ENCODE measurements at regions not wholly inside any gene's neighbourhood (a gene's known extent, or its start where the extent isn't known, plus 50 kb on each side); places are given as distances from the start of the nearest gene placed in this dataset.

- Histone ChIP-seq H3K9me1 (ENCODE audit: control insufficient read depth, extremely low read depth, insufficient read depth, low read length) (no peaks in the 10 kb centered on the region), H3K36me3 (ENCODE audit: control insufficient read depth in 2 of 2, extremely low read depth in 1 of 2, insufficient read depth in 2 of 2, low read length in 2 of 2) (no peaks in the 10 kb centered on the region), H3K9ac (ENCODE audit: control insufficient read depth, extremely low read depth, insufficient read depth, low read length) (no peak overlapping the region), H3K4me3 (ENCODE audit: control insufficient read depth in 2 of 3, extremely low read depth in 1 of 3, insufficient read depth in 2 of 3, low read depth in 1 of 3, low read length in 3 of 3) (no peak overlapping the region), H3K27me3 (ENCODE audit: control insufficient read depth, extremely low read depth, insufficient read depth, low read length) (no peaks in the 10 kb centered on the region), H3K27ac (ENCODE audit: control insufficient read depth, insufficient read depth, low read length) (no peak overlapping the region), H3K4me2 (ENCODE audit: control insufficient read depth, extremely low read depth, insufficient read depth, low read depth, low read length) (no peak overlapping the region), H2AFZ (ENCODE audit: control insufficient read depth, low read length) (no peak overlapping the region), H4K20me1 (ENCODE audit: control insufficient read depth, extremely low read depth, insufficient read depth, low read length) (no peaks in the 10 kb centered on the region), H3K4me1 (ENCODE audit: control insufficient read depth, extremely low read depth, insufficient read depth, low read length) (no peaks in the 10 kb centered on the region), H3K79me2 (ENCODE audit: control insufficient read depth, insufficient read depth, low read length) (no peaks in the 10 kb centered on the region), H3K9me3 (ENCODE audit: control insufficient read depth, low read depth, low read length) (no peaks in the 10 kb centered on the region)
- DNase-seq (ENCODE audit: low read depth, low spot score) (no peak), FAIRE-seq (no peak)
- no peak for TF ChIP-seq EZH2 (IDR thresholded peaks at IDR 0.05; ENCODE audit: low read length)
- no peak for TF ChIP-seq CTCF (optimal IDR thresholded peaks at IDR 0.05 in 1 of 3, IDR thresholded peaks at IDR 0.05 in 1 of 3, conservative IDR thresholded peaks at IDR 0.05 in 1 of 3; ENCODE audit: extremely low read depth in 1 of 3, insufficient read depth in 2 of 3, low read length in 3 of 3)
- dilution Hi-C loops (cut with MboI; ENCODE audit: extremely low pct_ligation_motif_present, low sequenced_read_pairs) = no loop called here
These were observed 331.5 kb downstream of the ZNF608 start for GRCh38 chr5:124414973-124415372.

DNA sequence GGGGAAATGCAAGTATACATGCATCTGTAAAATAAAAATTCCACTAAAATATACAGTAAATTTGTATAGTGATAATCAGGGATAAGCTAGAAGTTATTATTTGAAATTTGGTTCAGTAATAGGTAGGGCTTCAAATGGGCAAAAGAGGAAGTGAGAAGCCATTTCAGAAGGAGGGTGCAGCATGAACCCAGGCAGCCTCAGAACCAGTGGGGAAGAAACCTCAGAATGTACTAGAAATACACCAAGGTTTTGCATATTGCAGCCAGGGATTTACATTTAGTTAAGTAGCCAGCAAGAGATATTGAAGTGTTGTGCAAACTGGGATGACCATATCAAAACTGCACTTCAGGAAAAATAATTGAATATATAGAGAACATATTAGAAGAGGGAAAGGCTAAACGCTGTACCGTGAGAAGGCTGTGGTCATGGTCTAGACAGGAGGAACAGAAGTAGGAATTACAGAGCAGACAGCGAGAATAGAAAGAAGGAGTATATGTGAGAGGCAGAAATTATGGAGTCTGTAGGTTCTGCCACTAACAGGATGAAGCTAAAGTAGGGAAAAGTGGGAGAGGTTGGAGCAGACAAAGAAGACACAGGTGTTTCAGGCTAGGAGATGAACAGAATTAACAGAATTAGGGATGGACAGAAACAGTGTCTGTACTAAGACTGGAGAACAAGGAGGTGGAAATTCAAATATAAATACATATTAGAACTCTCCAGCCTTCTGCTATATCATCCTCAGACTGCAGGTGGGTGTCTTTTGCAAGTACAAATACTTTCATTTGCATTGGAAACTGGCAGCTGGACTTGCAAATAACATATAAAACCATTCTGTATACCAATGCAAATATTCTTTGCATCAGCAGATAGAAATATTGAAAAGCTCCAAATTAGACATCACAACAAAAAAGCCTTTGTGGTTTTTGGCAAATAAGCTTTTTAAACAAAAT, 335.6 kb downstream of the ZNF608 start:
- TF ChIP-seq EZH2 (IDR thresholded peaks at IDR 0.05; ENCODE audit: low read length) (no peak), CTCF (optimal IDR thresholded peaks at IDR 0.05 in 1 of 3, IDR thresholded peaks at IDR 0.05 in 1 of 3, conservative IDR thresholded peaks at IDR 0.05 in 1 of 3; ENCODE audit: extremely low read depth in 1 of 3, insufficient read depth in 2 of 3, low read length in 3 of 3) (no peak)
- H3K9me3 ChIP-seq (ENCODE audit: control insufficient read depth, low read depth, low read length) = no peaks in the 10 kb centered on the region
- H3K4me2 ChIP-seq (ENCODE audit: control insufficient read depth, extremely low read depth, insufficient read depth, low read depth, low read length) = no peak overlapping the region
- no peaks in the 10 kb centered on the region for H3K79me2 ChIP-seq (ENCODE audit: control insufficient read depth, insufficient read depth, low read length)
- H2AFZ ChIP-seq (ENCODE audit: control insufficient read depth, low read length) = no peak overlapping the region
- H3K4me3 ChIP-seq (ENCODE audit: control insufficient read depth in 2 of 3, extremely low read depth in 1 of 3, insufficient read depth in 2 of 3, low read depth in 1 of 3, low read length in 3 of 3) = no peak overlapping the region
- DNase-seq (ENCODE audit: low read depth, low spot score) (no peak), FAIRE-seq (no peak)
- H3K27ac ChIP-seq (ENCODE audit: control insufficient read depth, insufficient read depth, low read length) = no peak overlapping the region
- no peaks in the 10 kb centered on the region for H3K36me3 ChIP-seq (ENCODE audit: control insufficient read depth in 2 of 2, extremely low read depth in 1 of 2, insufficient read depth in 2 of 2, low read length in 2 of 2)
- peaks cover 12% of the 10 kb centered on the region for H3K4me1 ChIP-seq (ENCODE audit: control insufficient read depth, extremely low read depth, insufficient read depth, low read length)
- no peaks in the 10 kb centered on the region for H3K9me1 ChIP-seq (ENCODE audit: control insufficient read depth, extremely low read depth, insufficient read depth, low read length)
- H3K9ac ChIP-seq (ENCODE audit: control insufficient read depth, extremely low read depth, insufficient read depth, low read length) = no peak overlapping the region
- no peaks in the 10 kb centered on the region for H4K20me1 ChIP-seq (ENCODE audit: control insufficient read depth, extremely low read depth, insufficient read depth, low read length)
- no peaks in the 10 kb centered on the region for H3K27me3 ChIP-seq (ENCODE audit: control insufficient read depth, extremely low read depth, insufficient read depth, low read length)
- dilution Hi-C loops (cut with MboI; ENCODE audit: extremely low pct_ligation_motif_present, low sequenced_read_pairs) = no loop called here

Data from keratinocyte (primary cell).